Ascending aorta (tissue), 2 donors: ENCODE measurements at regions not wholly inside any gene's neighbourhood (a gene's known extent, or its start where the extent isn't known, plus 50 kb on each side); places are given as distances from the start of the nearest gene placed in this dataset.

Experiments used
- DNase-seq, 2 donors: peaks; one replicate each; pipeline ENCODE4 v3.0.0-alpha.2; 2019; ENCODE audit warnings: low spot score in 2 of 2
- H3K27ac ChIP-seq, 2 donors: fragments of 200-600 bp; sonication (generic); one replicate each; pipeline ENCODE4 v1.5.1; 2016 to 2017; ENCODE audit warnings: mild to moderate bottlenecking in 1 of 2
- H3K27me3 ChIP-seq: fragments of 200-600 bp; sonication (generic); one replicate; pipeline ENCODE4 v1.5.1; 2017
- H3K36me3 ChIP-seq, 2 donors: fragments of 200-600 bp; sonication (generic); one replicate each; pipeline ENCODE4 v1.5.1; 2016
- H3K4me1 ChIP-seq, 2 donors: fragments of 200-600 bp; sonication (generic); one replicate each; pipeline ENCODE4 v1.5.1; 2016 to 2017; ENCODE audit warnings: mild to moderate bottlenecking in 1 of 2
- H3K4me3 ChIP-seq, 2 donors: fragments of 200-600 bp; sonication (generic); one replicate each; pipeline ENCODE4 v1.5.1; 2016 to 2017; ENCODE audit warnings: mild to moderate bottlenecking in 1 of 2
- H3K9me3 ChIP-seq, 2 donors: fragments of 200-600 bp; sonication (generic); one replicate each; pipeline ENCODE4 v1.5.1; 2016
- intact Hi-C: fragments of 100-400 bp; cut with DNase I; formaldehyde crosslinking; loops from one replicate; pipeline ENCODE4 v1.15.1; 2023
- TF ChIP-seq, protein P1 (sequence below), 3 experiments: fragments of 200-600 bp in 2 of 3; fragments of 450-650 bp in 1 of 3; sonication (generic) in 2 of 3; IDR thresholded peaks; one replicate each; pipeline ENCODE4 v1.5.1; 2016 to 2019; ENCODE audit warnings: antibody characterized with exemption in 3 of 3, mild to moderate bottlenecking in 1 of 3, moderate library complexity in 1 of 3

DNA sequence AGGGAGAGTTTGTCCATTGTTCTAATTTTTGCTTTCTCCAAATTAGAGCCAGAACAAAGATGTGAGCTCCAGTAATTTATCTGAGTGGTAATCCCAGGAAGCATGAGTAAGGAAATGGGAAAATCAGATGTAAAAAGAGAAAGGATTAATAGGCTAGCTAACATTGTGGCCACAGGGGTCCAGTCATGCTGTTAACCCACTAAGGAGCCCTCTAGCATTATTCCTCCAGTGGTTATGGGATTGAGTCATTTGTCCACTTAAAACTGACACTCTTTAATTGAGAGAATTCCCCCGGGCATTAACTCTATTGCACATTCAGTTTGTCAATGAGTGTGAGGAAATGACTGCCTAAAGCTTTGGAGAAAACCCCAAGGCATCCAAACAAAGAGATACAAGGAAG, 700.3 kb upstream of the TYRP1 start:
- intact Hi-C loops = no loop called here
- no peaks in the 10 kb centered on the region for H3K9me3 ChIP-seq

DNA sequence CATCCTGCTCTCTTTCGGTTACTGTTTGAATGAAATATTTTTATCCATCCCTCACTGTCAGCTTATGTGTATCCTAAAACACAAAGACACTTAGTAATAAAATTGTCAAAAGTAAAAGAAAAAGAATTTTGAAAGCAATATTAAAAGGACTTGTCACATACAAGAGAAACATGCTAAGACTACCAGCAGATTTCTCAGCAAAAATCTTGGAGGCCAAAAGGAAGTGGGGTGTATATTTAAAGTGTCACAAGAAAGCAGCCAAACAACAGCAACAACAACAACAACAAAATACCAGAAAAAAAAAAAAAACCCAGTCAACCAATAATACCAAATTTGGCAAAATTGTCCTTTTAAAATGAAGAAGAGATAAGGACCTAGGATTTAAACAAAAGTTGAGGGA, 678.7 kb upstream of the TYRP1 start:
- TF ChIP-seq, protein P1, sequence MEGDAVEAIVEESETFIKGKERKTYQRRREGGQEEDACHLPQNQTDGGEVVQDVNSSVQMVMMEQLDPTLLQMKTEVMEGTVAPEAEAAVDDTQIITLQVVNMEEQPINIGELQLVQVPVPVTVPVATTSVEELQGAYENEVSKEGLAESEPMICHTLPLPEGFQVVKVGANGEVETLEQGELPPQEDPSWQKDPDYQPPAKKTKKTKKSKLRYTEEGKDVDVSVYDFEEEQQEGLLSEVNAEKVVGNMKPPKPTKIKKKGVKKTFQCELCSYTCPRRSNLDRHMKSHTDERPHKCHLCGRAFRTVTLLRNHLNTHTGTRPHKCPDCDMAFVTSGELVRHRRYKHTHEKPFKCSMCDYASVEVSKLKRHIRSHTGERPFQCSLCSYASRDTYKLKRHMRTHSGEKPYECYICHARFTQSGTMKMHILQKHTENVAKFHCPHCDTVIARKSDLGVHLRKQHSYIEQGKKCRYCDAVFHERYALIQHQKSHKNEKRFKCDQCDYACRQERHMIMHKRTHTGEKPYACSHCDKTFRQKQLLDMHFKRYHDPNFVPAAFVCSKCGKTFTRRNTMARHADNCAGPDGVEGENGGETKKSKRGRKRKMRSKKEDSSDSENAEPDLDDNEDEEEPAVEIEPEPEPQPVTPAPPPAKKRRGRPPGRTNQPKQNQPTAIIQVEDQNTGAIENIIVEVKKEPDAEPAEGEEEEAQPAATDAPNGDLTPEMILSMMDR (IDR thresholded peaks at IDR 0.05) = no peak
- Histone ChIP-seq H3K36me3 (no peaks in the 10 kb centered on the region), H3K27me3 (no peaks in the 10 kb centered on the region), H3K4me1 (no peaks in the 10 kb centered on the region), H3K9me3 (peaks cover 3 to 9% of the 10 kb centered on the region in 2 donors), H3K4me3 (no peak overlapping the region), H3K27ac (no peak overlapping the region)
- intact Hi-C loops = no loop called here
- no peak for DNase-seq

More for the DNA sequence above, 700.3 kb upstream of the TYRP1 start:
- no peaks in the 10 kb centered on the region for H3K27me3 ChIP-seq
- no peaks in the 10 kb centered on the region for H3K36me3 ChIP-seq
- no peak overlapping the region for H3K27ac ChIP-seq
- DNase-seq = no peak
- H3K4me1 ChIP-seq = no peaks in the 10 kb centered on the region
- H3K4me3 ChIP-seq = no peak overlapping the region
- TF ChIP-seq, protein P1 (IDR thresholded peaks at IDR 0.05) = no peak

DNA sequence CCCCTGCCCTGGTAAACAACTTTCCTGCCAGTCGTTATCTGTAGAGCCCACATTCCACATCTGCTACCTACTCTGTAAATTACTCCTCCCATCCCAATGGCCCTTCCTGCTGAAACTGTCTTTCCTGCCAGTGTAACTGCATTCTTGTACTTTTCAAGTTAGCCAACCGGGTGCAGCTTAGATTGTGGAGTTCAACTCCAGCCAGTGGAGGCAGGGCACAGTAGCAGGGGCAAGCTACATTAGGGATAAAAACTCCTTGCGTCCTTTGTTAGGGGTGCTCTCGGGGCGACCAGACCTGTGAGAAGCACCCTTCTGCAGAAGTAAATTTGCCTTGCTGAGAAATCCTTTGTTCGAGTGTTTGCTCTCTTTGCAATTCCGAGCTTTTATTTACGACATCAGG, 639.0 kb upstream of the TYRP1 start:
- DNase-seq = no peak
- no peaks in the 10 kb centered on the region for H3K27me3 ChIP-seq
- H3K9me3 ChIP-seq = peaks cover 0 to 5% of the 10 kb centered on the region in 2 donors
- intact Hi-C loops = no loop called here
- TF ChIP-seq, protein P1 (IDR thresholded peaks at IDR 0.05) = no peak
- H3K4me3 ChIP-seq = no peak overlapping the region
- H3K4me1 ChIP-seq = no peaks in the 10 kb centered on the region
- no peak overlapping the region for H3K27ac ChIP-seq
- H3K36me3 ChIP-seq = no peaks in the 10 kb centered on the region

DNA sequence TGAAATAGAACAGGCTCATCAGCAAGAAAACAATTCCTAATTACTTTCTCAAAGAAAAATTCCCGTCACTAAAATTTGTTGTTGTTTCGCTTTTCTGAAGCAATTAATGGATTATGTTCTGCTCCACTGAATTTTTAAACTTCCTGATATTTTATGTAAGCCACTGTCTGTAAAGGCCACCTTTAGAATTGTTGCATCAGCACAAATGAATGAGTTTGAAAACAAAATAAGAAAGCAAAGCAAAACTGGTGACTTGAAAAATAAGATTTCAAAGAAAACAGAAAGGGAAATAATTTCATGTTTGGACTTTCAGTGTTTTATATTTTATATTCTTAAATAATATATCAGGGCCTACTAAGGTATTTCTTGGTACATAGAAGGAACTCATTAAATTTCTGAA, 636.3 kb upstream of the TYRP1 start:
- TF ChIP-seq, protein P1 (IDR thresholded peaks at IDR 0.05) = no peak
- H3K4me1 ChIP-seq = no peaks in the 10 kb centered on the region
- no peak for DNase-seq
- no peak overlapping the region for H3K27ac ChIP-seq
- no peaks in the 10 kb centered on the region for H3K27me3 ChIP-seq
- intact Hi-C loops = no loop called here
- peaks cover 0 to 5% of the 10 kb centered on the region in 2 donors for H3K9me3 ChIP-seq
- H3K36me3 ChIP-seq = no peaks in the 10 kb centered on the region
- no peak overlapping the region for H3K4me3 ChIP-seq

DNA sequence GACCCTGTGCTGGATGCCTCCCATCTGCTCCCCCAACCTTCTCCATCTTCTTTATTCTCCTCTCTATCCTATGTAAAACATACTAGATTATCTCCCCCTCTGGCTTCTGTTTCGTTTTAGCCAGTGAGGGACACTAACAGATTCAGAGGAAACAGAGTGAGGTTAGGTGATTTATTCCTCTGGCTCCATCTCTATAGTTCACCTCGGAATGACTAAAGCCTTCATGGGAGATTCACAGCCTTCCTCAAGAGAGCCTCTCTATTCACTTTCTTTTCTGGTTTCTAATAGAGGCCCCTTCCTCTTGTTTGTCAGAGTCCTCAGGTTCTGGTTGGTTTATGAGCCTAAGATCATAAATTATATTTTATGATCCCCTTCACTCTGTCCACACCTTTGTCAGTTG, 633.1 kb upstream of the TYRP1 start:
- Histone ChIP-seq H3K36me3 (no peaks in the 10 kb centered on the region), H3K27me3 (no peaks in the 10 kb centered on the region), H3K27ac (no peak overlapping the region), H3K9me3 (no peaks in the 10 kb centered on the region), H3K4me3 (no peak overlapping the region), H3K4me1 (no peaks in the 10 kb centered on the region)
- TF ChIP-seq, protein P1 (IDR thresholded peaks at IDR 0.05) = no peak
- intact Hi-C loops = no loop called here
- DNase-seq = no peak

DNA sequence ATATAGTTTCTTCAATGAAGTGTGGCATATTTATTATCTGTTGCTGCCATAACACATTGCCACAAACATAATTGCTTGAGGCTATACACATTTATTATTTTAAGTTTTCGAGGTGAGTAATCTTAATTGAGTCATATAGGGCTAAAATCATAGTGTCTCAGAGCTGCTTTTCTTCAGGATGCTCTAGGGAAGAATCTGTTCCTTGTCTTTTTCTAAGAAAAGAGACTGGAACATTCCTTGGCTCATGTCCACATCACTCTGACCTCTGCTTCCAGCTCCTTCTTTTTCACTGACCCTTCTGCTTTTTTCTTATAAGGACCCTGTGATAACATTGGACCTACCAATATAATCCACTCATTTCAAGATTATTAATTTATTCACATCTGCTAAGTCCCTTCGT, 632.4 kb upstream of the TYRP1 start:
- TF ChIP-seq, protein P1 (IDR thresholded peaks at IDR 0.05) = no peak
- H3K27ac ChIP-seq = no peak overlapping the region
- intact Hi-C loops = no loop called here

More for the DNA sequence above, 632.4 kb upstream of the TYRP1 start:
- Histone ChIP-seq H3K9me3 (no peaks in the 10 kb centered on the region), H3K4me3 (no peak overlapping the region), H3K36me3 (no peaks in the 10 kb centered on the region), H3K27me3 (no peaks in the 10 kb centered on the region), H3K4me1 (no peaks in the 10 kb centered on the region)
- no peak for DNase-seq
